ENCODE measurements at regions not wholly inside any gene's neighbourhood (a gene's known extent, or its start where the extent isn't known, plus 50 kb on each side); places are given as distances from the start of the nearest gene placed in this dataset.

GRCh38 chr2:144224472-144224871 is 295.4 kb downstream of the ZEB2 start:
- Mint-ChIP-seq H3K4me1 (peaks cover 24% of the 10 kb centered on the region), H3K4me3 (peak overlapping the region; percentile 44), H3K9me3 (no peaks in the 10 kb centered on the region), H3K36me3 (peaks cover 26% of the 10 kb centered on the region), H3K27ac (peak overlapping the region; percentile 33)
- ATAC-seq (no peak), DNase-seq (ENCODE audit: low spot score in 2 of 2) (no peak)

GRCh38 chr2:144219979-144220378 is 299.9 kb downstream of the ZEB2 start:
- H3K9me3 Mint-ChIP-seq, result no peaks in the 10 kb centered on the region
- H3K4me3 Mint-ChIP-seq, result no peak overlapping the region
- ATAC-seq (no peak), DNase-seq (ENCODE audit: low spot score in 2 of 2) (no peak)
- H3K36me3 Mint-ChIP-seq, result peaks cover 13% of the 10 kb centered on the region
- H3K27ac Mint-ChIP-seq, result no peak overlapping the region
- peaks cover 8% of the 10 kb centered on the region for H3K4me1 Mint-ChIP-seq

DNA sequence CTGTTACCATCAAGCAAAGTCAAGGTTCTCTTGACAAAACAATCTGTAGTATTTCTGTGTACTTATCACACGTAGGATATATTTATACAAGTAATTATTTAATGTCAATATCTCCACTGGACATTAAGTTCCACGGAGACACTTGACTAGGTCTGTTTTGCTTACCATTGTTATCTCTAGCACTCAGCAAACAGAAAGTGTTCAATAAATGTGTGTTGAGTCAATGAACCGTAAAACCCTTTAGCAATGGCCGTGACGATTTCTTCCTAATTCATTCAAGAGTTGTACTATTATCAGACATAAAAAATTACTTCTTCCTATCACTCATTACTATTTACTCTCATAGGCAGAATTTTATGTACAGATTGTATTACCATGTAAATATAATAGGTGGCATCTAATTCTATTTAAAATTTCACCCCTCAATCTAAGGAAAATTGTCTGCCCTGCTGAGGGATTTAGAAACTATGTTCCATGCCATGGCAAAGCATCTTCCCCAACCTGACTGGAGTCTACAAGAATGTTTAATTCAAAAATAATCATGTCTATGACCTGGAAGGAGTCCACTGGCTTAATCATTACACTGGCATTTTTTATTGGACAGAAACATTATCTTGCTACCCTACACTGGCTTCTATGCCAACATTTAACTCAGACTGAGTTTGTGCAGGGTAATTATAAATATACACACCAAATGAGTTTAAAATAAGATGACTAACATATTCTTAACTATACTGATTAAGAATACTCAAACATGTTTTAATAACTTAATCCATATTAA is 301.9 kb downstream of the ZEB2 start:
- H3K9me3 Mint-ChIP-seq, result no peaks in the 10 kb centered on the region
- H3K4me1 Mint-ChIP-seq, result peaks cover 22% of the 10 kb centered on the region
- no peak for ATAC-seq
- H3K36me3 Mint-ChIP-seq, result peaks cover 19% of the 10 kb centered on the region
- no peak for DNase-seq (ENCODE audit: low spot score in 2 of 2)
- H3K4me3 Mint-ChIP-seq, result no peak overlapping the region
- no peak overlapping the region for H3K27ac Mint-ChIP-seq

GRCh38 chr2:144215701-144216675 is 303.9 kb downstream of the ZEB2 start:
- H3K27ac Mint-ChIP-seq, result peak overlapping the region; percentile 85
- DNase-seq (ENCODE audit: low spot score in 2 of 2), result no peak
- H3K9me3 Mint-ChIP-seq, result no peaks in the 10 kb centered on the region
- H3K36me3 Mint-ChIP-seq, result peaks cover 6% of the 10 kb centered on the region
- ATAC-seq, result peak; percentile 70
- peaks cover 29% of the 10 kb centered on the region for H3K4me1 Mint-ChIP-seq
- H3K4me3 Mint-ChIP-seq, result peak overlapping the region; percentile 52

DNA sequence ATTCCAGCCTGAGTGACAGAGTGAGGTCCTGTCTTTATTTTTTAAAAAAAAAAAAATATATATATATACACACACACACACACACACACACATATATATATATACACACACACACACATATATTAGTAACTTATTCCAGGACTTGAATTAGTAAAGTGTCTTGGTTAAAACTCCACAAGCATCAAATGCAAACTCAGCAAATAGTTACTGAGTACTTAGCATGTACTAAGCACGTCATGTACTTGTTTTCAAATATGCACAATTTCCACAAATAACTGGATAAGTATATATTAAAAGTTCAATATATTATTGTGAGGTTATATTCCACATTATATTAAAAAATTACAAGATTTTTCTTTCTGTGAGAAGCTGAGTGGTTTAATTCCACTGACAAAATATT is 304.7 kb downstream of the ZEB2 start:
- Mint-ChIP-seq H3K4me1 (peaks cover 32% of the 10 kb centered on the region), H3K9me3 (no peaks in the 10 kb centered on the region), H3K4me3 (no peak overlapping the region), H3K27ac (no peak overlapping the region), H3K36me3 (peaks cover 13% of the 10 kb centered on the region)
- ATAC-seq (no peak), DNase-seq (ENCODE audit: low spot score in 2 of 2) (no peak)

DNA sequence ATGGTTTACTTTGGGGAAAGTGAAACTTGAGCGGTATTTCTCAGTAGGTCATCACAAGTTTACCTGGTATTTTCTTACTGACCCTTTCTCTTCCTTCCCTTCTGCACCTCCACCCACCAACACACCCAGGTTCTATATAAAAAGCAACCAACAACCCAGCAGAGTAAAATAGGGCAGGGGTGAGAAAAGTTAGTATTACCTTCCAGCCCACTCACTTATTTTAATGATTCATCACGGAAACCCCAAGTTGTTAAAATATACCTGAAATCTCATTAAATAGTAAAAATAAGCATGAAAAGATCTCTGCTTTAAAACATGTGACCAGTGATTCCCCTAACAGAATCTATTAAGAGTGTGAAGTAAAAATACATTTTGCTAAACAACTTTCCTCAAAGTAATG is 306.1 kb downstream of the ZEB2 start:
- peak; percentile 74 for ATAC-seq
- peaks cover 38% of the 10 kb centered on the region for H3K4me1 Mint-ChIP-seq

GRCh38 chr2:144211826-144212225 is 308.1 kb downstream of the ZEB2 start:
- no peak for DNase-seq (ENCODE audit: low spot score in 2 of 2)
- Mint-ChIP-seq H3K4me3 (peak overlapping the region; percentile 30), H3K36me3 (peaks cover 42% of the 10 kb centered on the region), H3K27ac (peak overlapping the region; percentile 46), H3K9me3 (peaks cover 4% of the 10 kb centered on the region), H3K4me1 (peaks cover 45% of the 10 kb centered on the region)
- ATAC-seq, result peak; percentile 36

More for the DNA sequence above, 306.1 kb downstream of the ZEB2 start:
- peaks cover 27% of the 10 kb centered on the region for H3K36me3 Mint-ChIP-seq
- H3K9me3 Mint-ChIP-seq, result no peaks in the 10 kb centered on the region
- H3K4me3 Mint-ChIP-seq, result peak overlapping the region; percentile 32
- H3K27ac Mint-ChIP-seq, result peak overlapping the region; percentile 46
- DNase-seq (ENCODE audit: low spot score in 2 of 2), result no peak

- DNase-seq (ENCODE audit: low spot score in 2 of 2) (no peak), ATAC-seq (peak; percentile 51)
- H3K4me1 Mint-ChIP-seq, result peaks cover 43% of the 10 kb centered on the region
- no peak overlapping the region for H3K4me3 Mint-ChIP-seq
- peaks cover 4% of the 10 kb centered on the region for H3K9me3 Mint-ChIP-seq
- peaks cover 42% of the 10 kb centered on the region for H3K36me3 Mint-ChIP-seq
- H3K27ac Mint-ChIP-seq, result peak overlapping the region; percentile 46
Observed at GRCh38 chr2:144211065-144211464, 308.9 kb downstream of the ZEB2 start.

GRCh38 chr2:144210076-144210475 is 309.8 kb downstream of the ZEB2 start:
- Mint-ChIP-seq H3K4me3 (no peak overlapping the region), H3K36me3 (peaks cover 42% of the 10 kb centered on the region), H3K27ac (peak overlapping the region; percentile 46), H3K9me3 (peaks cover 4% of the 10 kb centered on the region), H3K4me1 (peaks cover 36% of the 10 kb centered on the region)
- ATAC-seq (no peak), DNase-seq (ENCODE audit: low spot score in 2 of 2) (no peak)

- Mint-ChIP-seq H3K36me3 (peaks cover 46% of the 10 kb centered on the region), H3K27ac (peak overlapping the region; percentile 56), H3K9me3 (peaks cover 4% of the 10 kb centered on the region), H3K4me1 (peaks cover 29% of the 10 kb centered on the region), H3K4me3 (no peak overlapping the region)
- ATAC-seq (peak; percentile 69), DNase-seq (ENCODE audit: low spot score in 2 of 2) (no peak)
Observed at GRCh38 chr2:144208924-144209323, 311.0 kb downstream of the ZEB2 start.

- Mint-ChIP-seq H3K9me3 (peaks cover 4% of the 10 kb centered on the region), H3K4me3 (no peak overlapping the region), H3K27ac (no peak overlapping the region), H3K36me3 (peaks cover 53% of the 10 kb centered on the region), H3K4me1 (peaks cover 38% of the 10 kb centered on the region)
- DNase-seq (ENCODE audit: low spot score in 2 of 2), result no peak
- ATAC-seq, result no peak
Observed at GRCh38 chr2:144206019-144206418, 313.9 kb downstream of the ZEB2 start.

GRCh38 chr2:144201868-144202468 is 318.0 kb downstream of the ZEB2 start:
- peaks cover 35% of the 10 kb centered on the region for H3K36me3 Mint-ChIP-seq
- H3K4me1 Mint-ChIP-seq, result peaks cover 49% of the 10 kb centered on the region
- DNase-seq (ENCODE audit: low spot score in 2 of 2), result peak in 1 of 2 donors; percentile 63
- peak; percentile 84 for ATAC-seq
- H3K9me3 Mint-ChIP-seq, result no peaks in the 10 kb centered on the region
- H3K27ac Mint-ChIP-seq, result peak overlapping the region; percentile 87
- peak overlapping the region; percentile 46 for H3K4me3 Mint-ChIP-seq

DNA sequence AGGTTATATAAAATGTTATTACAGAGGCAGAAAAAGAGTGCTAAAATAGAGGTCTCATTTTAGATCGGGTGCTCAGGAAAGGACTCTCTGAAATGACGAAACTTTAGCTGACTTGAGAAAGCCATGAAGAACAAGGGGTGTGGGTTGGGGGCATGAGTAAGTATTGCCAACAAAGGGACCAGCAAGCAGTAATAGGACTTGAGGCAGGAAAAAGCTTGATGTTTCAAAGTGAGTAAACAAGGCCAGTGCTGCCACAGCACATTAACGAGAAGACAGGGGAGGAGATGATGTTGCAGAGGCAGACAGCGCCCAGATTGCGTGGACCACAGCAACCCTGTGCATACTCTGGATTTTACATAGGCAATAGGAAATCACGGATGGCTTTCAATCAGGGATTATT is 318.8 kb downstream of the ZEB2 start:
- peak; percentile 95 for ATAC-seq
- peak overlapping the region; percentile 87 for H3K27ac Mint-ChIP-seq
- H3K9me3 Mint-ChIP-seq, result no peaks in the 10 kb centered on the region

GRCh38 chr2:144198116-144198515 is 321.8 kb downstream of the ZEB2 start:
- Mint-ChIP-seq H3K27ac (peak overlapping the region; percentile 58), H3K4me3 (no peak overlapping the region), H3K9me3 (no peaks in the 10 kb centered on the region), H3K36me3 (peaks cover 36% of the 10 kb centered on the region), H3K4me1 (peaks cover 59% of the 10 kb centered on the region)
- ATAC-seq (no peak), DNase-seq (ENCODE audit: low spot score in 2 of 2) (no peak)

More for the DNA sequence above, 318.8 kb downstream of the ZEB2 start:
- DNase-seq (ENCODE audit: low spot score in 2 of 2), result peak in 1 of 2 donors; percentile 71
- Mint-ChIP-seq H3K4me3 (peak overlapping the region; percentile 46), H3K4me1 (peaks cover 55% of the 10 kb centered on the region), H3K36me3 (peaks cover 35% of the 10 kb centered on the region)

All from stimulated activated effector memory CD8-positive, alpha-beta T cell treated with anti-CD3 and anti-CD28 coated beads, Interleukin-12 subunit alpha, Interleukin-12 subunit beta, amount 100 ng/mL, for 72 hours (primary cell).